Prostate gland (tissue), 2 donors: ENCODE measurements at regions not wholly inside any gene's neighbourhood (a gene's known extent, or its start where the extent isn't known, plus 50 kb on each side); places are given as distances from the start of the nearest gene placed in this dataset.
"Not testable (repeated sequence)": the region's sequence is repeated elsewhere in the genome, so short reads cannot be mapped to it uniquely, and the experiment has no call there.

Experiments used
- POLR2AphosphoS5 ChIP-seq: sonication (generic); formaldehyde crosslinking; IDR thresholded peaks from one replicate; pipeline ENCODE4 v1.6.1; 2017; ENCODE audit warnings: antibody characterized with exemption
- TF ChIP-seq, protein P1 (sequence below), 4 experiments: fragments of 200-600 bp in 2 of 4; fragments of 450-650 bp in 2 of 4; sonication (generic) in 2 of 4; IDR thresholded peaks; 1 replicate in 3 of 4; 2 replicates in 1 of 4; pipeline ENCODE4 v1.5.1; 2016 to 2019; ENCODE audit warnings: antibody characterized with exemption in 4 of 4, mild to moderate bottlenecking in 2 of 4, moderate library complexity in 2 of 4

DNA sequence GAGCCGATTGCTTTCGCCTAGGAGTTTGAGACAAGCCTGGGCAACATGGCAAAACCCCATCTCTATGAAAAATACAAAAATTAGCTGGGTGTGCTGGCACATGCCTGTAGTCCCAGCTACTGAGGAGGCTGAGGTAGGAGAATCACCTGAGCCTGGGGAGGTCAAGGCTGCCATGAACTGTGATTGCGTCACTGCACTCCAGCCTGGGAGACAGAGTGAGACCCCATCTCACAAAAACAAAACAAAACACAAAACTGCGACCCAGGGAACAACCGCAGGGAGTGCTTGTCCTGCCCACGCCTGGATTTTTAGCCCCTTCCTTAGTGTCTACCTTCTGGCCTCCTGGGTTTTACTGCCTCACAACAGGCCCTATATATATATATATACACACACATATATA lies 82.2 kb downstream of the IGLL1 start:
- TF ChIP-seq, protein P1, sequence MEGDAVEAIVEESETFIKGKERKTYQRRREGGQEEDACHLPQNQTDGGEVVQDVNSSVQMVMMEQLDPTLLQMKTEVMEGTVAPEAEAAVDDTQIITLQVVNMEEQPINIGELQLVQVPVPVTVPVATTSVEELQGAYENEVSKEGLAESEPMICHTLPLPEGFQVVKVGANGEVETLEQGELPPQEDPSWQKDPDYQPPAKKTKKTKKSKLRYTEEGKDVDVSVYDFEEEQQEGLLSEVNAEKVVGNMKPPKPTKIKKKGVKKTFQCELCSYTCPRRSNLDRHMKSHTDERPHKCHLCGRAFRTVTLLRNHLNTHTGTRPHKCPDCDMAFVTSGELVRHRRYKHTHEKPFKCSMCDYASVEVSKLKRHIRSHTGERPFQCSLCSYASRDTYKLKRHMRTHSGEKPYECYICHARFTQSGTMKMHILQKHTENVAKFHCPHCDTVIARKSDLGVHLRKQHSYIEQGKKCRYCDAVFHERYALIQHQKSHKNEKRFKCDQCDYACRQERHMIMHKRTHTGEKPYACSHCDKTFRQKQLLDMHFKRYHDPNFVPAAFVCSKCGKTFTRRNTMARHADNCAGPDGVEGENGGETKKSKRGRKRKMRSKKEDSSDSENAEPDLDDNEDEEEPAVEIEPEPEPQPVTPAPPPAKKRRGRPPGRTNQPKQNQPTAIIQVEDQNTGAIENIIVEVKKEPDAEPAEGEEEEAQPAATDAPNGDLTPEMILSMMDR (IDR thresholded peaks at IDR 0.05) = not testable (repeated sequence)
- TF ChIP-seq POLR2AphosphoS5 = not testable (repeated sequence)
